ENCODE measurements at regions not wholly inside any gene's neighbourhood (a gene's known extent, or its start where the extent isn't known, plus 50 kb on each side); places are given as distances from the start of the nearest gene placed in this dataset.
"Not testable (repeated sequence)": the region's sequence is repeated elsewhere in the genome, so short reads cannot be mapped to it uniquely, and the experiment has no call there.

- not testable (repeated sequence) for TF ChIP-seq POLR2AphosphoS5, POLR2A (IDR thresholded peaks at IDR 0.05; ENCODE audit: low read depth, low read length)
Observed at GRCh38 chr3:181324516-181324915, 335.0 kb upstream of the DNAJC19 start.
